Endometrium (tissue), 2 donors: ENCODE measurements at regions not wholly inside any gene's neighbourhood (a gene's known extent, or its start where the extent isn't known, plus 50 kb on each side); places are given as distances from the start of the nearest gene placed in this dataset.
"Not testable (repeated sequence)": the region's sequence is repeated elsewhere in the genome, so short reads cannot be mapped to it uniquely, and the experiment has no call there.

ENCODE experiments used
- FAIRE-seq: peaks from 2 replicates; lab custom pipeline; 2012; peaks lifted over from hg19 to GRCh38; lab: Jason Lieb, UNC
- donor health status: control.
- donor health status: control.

DNA sequence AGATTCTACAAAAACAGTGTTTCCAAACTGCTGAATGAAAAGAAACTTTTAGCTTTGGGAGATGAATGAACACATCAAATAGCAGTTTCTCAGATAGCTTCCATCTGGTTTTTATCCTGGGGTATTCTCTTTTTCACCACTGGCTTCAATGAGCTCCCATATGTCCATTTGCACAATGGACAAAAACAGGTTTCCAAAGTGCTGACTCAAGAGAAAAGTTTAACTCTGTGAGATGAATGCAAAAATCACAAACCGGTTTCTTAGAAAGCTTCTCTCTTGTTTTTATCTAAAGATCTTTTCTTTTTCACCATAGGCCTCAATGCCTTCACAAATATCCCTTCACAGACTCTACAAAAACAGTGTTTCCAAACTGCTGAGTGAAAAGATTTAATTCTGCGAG is 1089.2 kb downstream of the PRIM2 start:
- not testable (repeated sequence) for FAIRE-seq

DNA sequence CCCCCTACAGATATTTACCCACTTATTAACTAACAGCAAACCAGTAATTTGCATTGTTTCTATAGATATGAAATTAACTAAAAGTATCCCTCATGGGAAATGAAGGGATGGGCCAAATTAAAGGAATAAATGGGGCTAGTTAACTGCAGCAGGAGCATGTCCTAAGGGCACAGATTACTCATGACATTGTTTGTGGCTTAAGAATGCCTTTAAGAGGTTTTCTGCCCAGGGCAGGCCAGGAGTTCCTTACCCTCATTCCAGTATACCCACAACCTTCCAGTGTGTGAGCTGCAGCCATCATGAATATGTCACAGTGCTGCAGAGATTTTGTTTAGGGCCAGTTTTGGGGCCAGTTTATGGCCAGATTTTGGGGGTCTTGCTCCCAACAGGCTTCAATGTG is 1101.9 kb downstream of the PRIM2 start:
- no peak for FAIRE-seq
